ENCODE measurements at regions not wholly inside any gene's neighbourhood (a gene's known extent, or its start where the extent isn't known, plus 50 kb on each side); places are given as distances from the start of the nearest gene placed in this dataset.

DNA sequence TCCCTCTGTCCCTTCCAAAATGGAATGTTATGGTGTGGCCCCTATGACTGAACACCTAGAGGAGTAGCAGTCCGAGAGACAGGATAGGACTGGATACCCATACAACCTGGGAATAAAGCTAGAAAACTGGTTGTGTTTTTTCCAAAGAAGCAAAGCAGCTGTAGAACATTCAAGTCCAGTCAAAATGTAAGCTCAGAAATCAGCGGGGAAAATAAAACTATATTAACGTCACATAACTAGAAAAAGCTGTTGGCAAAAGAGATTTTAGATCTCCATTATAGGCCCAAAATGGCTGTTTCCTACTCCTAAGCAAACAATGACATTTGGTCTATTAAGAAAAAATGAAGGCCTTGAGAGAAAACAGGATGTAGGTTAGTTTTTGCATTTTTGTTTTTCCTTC, 177.7 kb downstream of the PTN start:
- TF ChIP-seq, protein P1, sequence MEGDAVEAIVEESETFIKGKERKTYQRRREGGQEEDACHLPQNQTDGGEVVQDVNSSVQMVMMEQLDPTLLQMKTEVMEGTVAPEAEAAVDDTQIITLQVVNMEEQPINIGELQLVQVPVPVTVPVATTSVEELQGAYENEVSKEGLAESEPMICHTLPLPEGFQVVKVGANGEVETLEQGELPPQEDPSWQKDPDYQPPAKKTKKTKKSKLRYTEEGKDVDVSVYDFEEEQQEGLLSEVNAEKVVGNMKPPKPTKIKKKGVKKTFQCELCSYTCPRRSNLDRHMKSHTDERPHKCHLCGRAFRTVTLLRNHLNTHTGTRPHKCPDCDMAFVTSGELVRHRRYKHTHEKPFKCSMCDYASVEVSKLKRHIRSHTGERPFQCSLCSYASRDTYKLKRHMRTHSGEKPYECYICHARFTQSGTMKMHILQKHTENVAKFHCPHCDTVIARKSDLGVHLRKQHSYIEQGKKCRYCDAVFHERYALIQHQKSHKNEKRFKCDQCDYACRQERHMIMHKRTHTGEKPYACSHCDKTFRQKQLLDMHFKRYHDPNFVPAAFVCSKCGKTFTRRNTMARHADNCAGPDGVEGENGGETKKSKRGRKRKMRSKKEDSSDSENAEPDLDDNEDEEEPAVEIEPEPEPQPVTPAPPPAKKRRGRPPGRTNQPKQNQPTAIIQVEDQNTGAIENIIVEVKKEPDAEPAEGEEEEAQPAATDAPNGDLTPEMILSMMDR (IDR thresholded peaks at IDR 0.05; ENCODE audit: poor library complexity) = no peak
- no peak for TF ChIP-seq EZH2 (IDR thresholded peaks at IDR 0.05; ENCODE audit: borderline replicate concordance)
